ENCODE measurements at regions not wholly inside any gene's neighbourhood (a gene's known extent, or its start where the extent isn't known, plus 50 kb on each side); places are given as distances from the start of the nearest gene placed in this dataset.

- H3K4me3 ChIP-seq (replicated peaks; ENCODE audit: low read depth, low read length): no peak overlapping the region
- TF ChIP-seq CTCF (IDR thresholded peaks at IDR 0.05; ENCODE audit: low read depth, low read length, missing control alignments): no peak
- DNase-seq (ENCODE audit: extremely low read depth, low read depth): no peak
These were observed 170.8 kb upstream of the NR3C1 start for GRCh38 chr5:143574236-143574635.

GRCh38 chr5:143573568-143574170 lies 170.2 kb upstream of the NR3C1 start:
- H3K4me3 ChIP-seq (replicated peaks; ENCODE audit: low read depth, low read length): no peak overlapping the region
- no peak for DNase-seq (ENCODE audit: extremely low read depth, low read depth)
- no peak for TF ChIP-seq CTCF (IDR thresholded peaks at IDR 0.05; ENCODE audit: low read depth, low read length, missing control alignments)

- no peak overlapping the region for H3K4me3 ChIP-seq (replicated peaks; ENCODE audit: low read depth, low read length)
- DNase-seq (ENCODE audit: extremely low read depth, low read depth): no peak
- no peak for TF ChIP-seq CTCF (IDR thresholded peaks at IDR 0.05; ENCODE audit: low read depth, low read length, missing control alignments)
These were observed 169.2 kb upstream of the NR3C1 start for GRCh38 chr5:143572671-143573070.

GRCh38 chr5:143571642-143572624 lies 168.4 kb upstream of the NR3C1 start:
- H3K4me3 ChIP-seq (replicated peaks; ENCODE audit: low read depth, low read length): no peak overlapping the region
- no peak for TF ChIP-seq CTCF (IDR thresholded peaks at IDR 0.05; ENCODE audit: low read depth, low read length, missing control alignments)
- DNase-seq (ENCODE audit: extremely low read depth, low read depth): no peak

- H3K4me3 ChIP-seq (replicated peaks; ENCODE audit: low read depth, low read length): no peak overlapping the region
- no peak for TF ChIP-seq CTCF (IDR thresholded peaks at IDR 0.05; ENCODE audit: low read depth, low read length, missing control alignments)
- DNase-seq (ENCODE audit: extremely low read depth, low read depth): no peak
These were observed 167.5 kb upstream of the NR3C1 start for GRCh38 chr5:143570989-143571388.

- no peak for TF ChIP-seq CTCF (IDR thresholded peaks at IDR 0.05; ENCODE audit: low read depth, low read length, missing control alignments)
- no peak overlapping the region for H3K4me3 ChIP-seq (replicated peaks; ENCODE audit: low read depth, low read length)
- DNase-seq (ENCODE audit: extremely low read depth, low read depth): no peak
These were observed 166.5 kb upstream of the NR3C1 start for GRCh38 chr5:143569722-143570567.
